NCI-H2171 treated with DMSO at 0.1 percent for 48 hours (cell line): ENCODE measurements at regions not wholly inside any gene's neighbourhood (a gene's known extent, or its start where the extent isn't known, plus 50 kb on each side); places are given as distances from the start of the nearest gene placed in this dataset.
"Not testable (repeated sequence)": the region's sequence is repeated elsewhere in the genome, so short reads cannot be mapped to it uniquely, and the experiment has no call there.

Experiments used
- DNase-seq: peaks from one replicate; lab custom pipeline; 2025; lab: John Stamatoyannopoulos, UW

- peak; percentile 17 for DNase-seq
Measured at GRCh38 chr1:46878173-46878782, 63.0 kb downstream of the CYP4A11 start.

GRCh38 chr1:46876093-46876492 lies 65.2 kb downstream of the CYP4A11 start:
- not testable (repeated sequence) for DNase-seq
